Smooth muscle cell (in vitro differentiated cells): ENCODE measurements at regions not wholly inside any gene's neighbourhood (a gene's known extent, or its start where the extent isn't known, plus 50 kb on each side); places are given as distances from the start of the nearest gene placed in this dataset.

Source experiments
- DNase-seq: peaks from one replicate; lab custom pipeline; 2025; ENCODE audit not compliant: unreplicated experiment; lab: John Stamatoyannopoulos, UW
- H2AFZ ChIP-seq: fragments of 200-600 bp; sonication (generic); 2 replicates; pipeline ENCODE4 v1.6.0; 2016; ENCODE audit warnings: antibody characterized with exemption, low read depth, mild to moderate bottlenecking
- H3F3A ChIP-seq: fragments of 200-600 bp; sonication (generic); 2 replicates; pipeline ENCODE4 v1.6.0; 2017; ENCODE audit warnings: antibody characterized with exemption, low read depth
- H3K27ac ChIP-seq: fragments of 200-600 bp; sonication (generic); 2 replicates; pipeline ENCODE4 v1.5.1; 2016; ENCODE audit warnings: low read depth, mild to moderate bottlenecking
- H3K27me3 ChIP-seq: fragments of 200-600 bp; sonication (generic); 2 replicates; pipeline ENCODE4 v1.6.1; 2016; ENCODE audit warnings: low read depth, mild to moderate bottlenecking
- H3K36me3 ChIP-seq: fragments of 200-600 bp; sonication (generic); 2 replicates; pipeline ENCODE4 v1.5.1; 2016; ENCODE audit warnings: low read depth
- H3K4me1 ChIP-seq: fragments of 200-600 bp; sonication (generic); 2 replicates; pipeline ENCODE4 v1.5.1; 2016; ENCODE audit warnings: low read depth
- H3K4me2 ChIP-seq: fragments of 200-600 bp; sonication (generic); 2 replicates; pipeline ENCODE4 v1.6.0; 2016; ENCODE audit warnings: mild to moderate bottlenecking
- H3K4me3 ChIP-seq: fragments of 200-600 bp; sonication (generic); 2 replicates; pipeline ENCODE4 v1.5.1; 2016; ENCODE audit warnings: mild to moderate bottlenecking
- H3K79me2 ChIP-seq: fragments of 200-600 bp; sonication (generic); 2 replicates; pipeline ENCODE4 v1.6.0; 2016; ENCODE audit warnings: low read depth, mild to moderate bottlenecking
- H3K9ac ChIP-seq: fragments of 200-600 bp; sonication (generic); 2 replicates; pipeline ENCODE4 v1.6.0; 2016; ENCODE audit warnings: low read depth
- H3K9me3 ChIP-seq: fragments of 200-600 bp; sonication (generic); replicated peaks from 2 replicates; pipeline ENCODE4 v1.5.1; 2016; ENCODE audit warnings: low read depth
- H4K20me1 ChIP-seq: fragments of 200-600 bp; sonication (generic); 2 replicates; pipeline ENCODE4 v1.6.0; 2016; ENCODE audit warnings: low read depth
- WGBS: methylation state at CpG from one replicate; pipeline ENCODE4 v1.1.7; 2016; ENCODE audit warnings: low lambda C conversion rate; 5-methylcytosine and 5-hydroxymethylcytosine counted together
- TF ChIP-seq, protein P1 (sequence below): fragments of 200-600 bp; sonication (generic); IDR thresholded peaks from 2 replicates; pipeline ENCODE4 v1.5.1; 2017; ENCODE audit warnings: borderline replicate concordance, mild to moderate bottlenecking, antibody characterized with exemption; ENCODE audit not compliant: insufficient read depth, poor library complexity, severe bottlenecking

DNA sequence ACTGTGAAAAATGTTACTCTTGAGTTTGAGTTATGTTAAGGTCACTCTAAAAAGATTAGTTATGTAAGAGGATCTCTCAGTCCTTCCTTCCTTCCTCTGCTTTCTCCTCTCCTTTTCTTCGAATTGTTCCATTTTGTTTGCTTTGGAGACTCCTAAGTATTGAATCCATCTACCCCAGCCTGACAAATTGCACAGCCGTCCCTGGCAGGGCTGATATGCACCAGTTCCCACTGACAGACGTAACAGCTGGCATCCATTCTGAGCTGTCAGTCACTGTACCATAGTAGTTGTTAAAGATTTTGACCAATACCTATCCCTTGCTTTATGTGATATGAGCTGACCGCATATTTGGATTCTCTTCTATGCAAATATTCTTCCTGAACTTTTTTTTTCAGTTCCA is 210.7 kb upstream of the IGFBP7 start:
- Histone ChIP-seq H3K4me3 (no peak overlapping the region), H3F3A (no peaks in the 10 kb centered on the region), H3K27me3 (no peaks in the 10 kb centered on the region), H4K20me1 (no peaks in the 10 kb centered on the region), H3K79me2 (no peaks in the 10 kb centered on the region), H3K9me3 (no peaks in the 10 kb centered on the region), H2AFZ (no peak overlapping the region), H3K4me1 (no peaks in the 10 kb centered on the region), H3K36me3 (no peaks in the 10 kb centered on the region), H3K27ac (no peak overlapping the region), H3K9ac (no peak overlapping the region), H3K4me2 (no peak overlapping the region)
- no peak for DNase-seq
- TF ChIP-seq, protein P1, sequence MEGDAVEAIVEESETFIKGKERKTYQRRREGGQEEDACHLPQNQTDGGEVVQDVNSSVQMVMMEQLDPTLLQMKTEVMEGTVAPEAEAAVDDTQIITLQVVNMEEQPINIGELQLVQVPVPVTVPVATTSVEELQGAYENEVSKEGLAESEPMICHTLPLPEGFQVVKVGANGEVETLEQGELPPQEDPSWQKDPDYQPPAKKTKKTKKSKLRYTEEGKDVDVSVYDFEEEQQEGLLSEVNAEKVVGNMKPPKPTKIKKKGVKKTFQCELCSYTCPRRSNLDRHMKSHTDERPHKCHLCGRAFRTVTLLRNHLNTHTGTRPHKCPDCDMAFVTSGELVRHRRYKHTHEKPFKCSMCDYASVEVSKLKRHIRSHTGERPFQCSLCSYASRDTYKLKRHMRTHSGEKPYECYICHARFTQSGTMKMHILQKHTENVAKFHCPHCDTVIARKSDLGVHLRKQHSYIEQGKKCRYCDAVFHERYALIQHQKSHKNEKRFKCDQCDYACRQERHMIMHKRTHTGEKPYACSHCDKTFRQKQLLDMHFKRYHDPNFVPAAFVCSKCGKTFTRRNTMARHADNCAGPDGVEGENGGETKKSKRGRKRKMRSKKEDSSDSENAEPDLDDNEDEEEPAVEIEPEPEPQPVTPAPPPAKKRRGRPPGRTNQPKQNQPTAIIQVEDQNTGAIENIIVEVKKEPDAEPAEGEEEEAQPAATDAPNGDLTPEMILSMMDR = no peak
- WGBS = 79% methylated on average over 4 of the region's 4 CpGs

DNA sequence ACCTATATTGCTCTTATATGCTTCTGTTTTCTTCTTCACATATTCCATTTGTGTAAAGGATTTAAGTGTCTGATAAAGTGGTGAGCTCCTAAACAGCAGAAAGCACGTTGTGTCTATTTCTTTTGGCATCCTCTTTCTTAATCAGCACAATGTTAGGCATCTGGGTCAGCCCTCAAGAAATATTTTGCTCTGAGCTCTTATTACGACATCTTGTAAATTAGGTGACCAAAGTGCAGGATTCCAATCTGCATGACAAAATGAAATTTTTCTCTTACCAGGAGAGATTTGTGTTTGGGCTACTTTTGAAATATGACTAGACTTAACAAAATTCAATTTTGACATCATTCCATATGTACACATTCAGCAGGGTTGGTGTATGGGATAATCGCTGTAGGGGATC is 210.0 kb upstream of the IGFBP7 start:
- 60% methylated on average over 3 of the region's 3 CpGs for WGBS
- H3K9me3 ChIP-seq = no peaks in the 10 kb centered on the region
- H3K4me1 ChIP-seq = no peaks in the 10 kb centered on the region
- H4K20me1 ChIP-seq = no peaks in the 10 kb centered on the region
- no peak for DNase-seq
- no peak overlapping the region for H3K9ac ChIP-seq
- no peaks in the 10 kb centered on the region for H3F3A ChIP-seq
- no peak overlapping the region for H3K4me3 ChIP-seq
- no peak overlapping the region for H2AFZ ChIP-seq
- no peak overlapping the region for H3K27ac ChIP-seq
- no peaks in the 10 kb centered on the region for H3K36me3 ChIP-seq
- H3K79me2 ChIP-seq = no peaks in the 10 kb centered on the region
- TF ChIP-seq, protein P1 = no peak
- H3K27me3 ChIP-seq = no peaks in the 10 kb centered on the region
- no peak overlapping the region for H3K4me2 ChIP-seq

DNA sequence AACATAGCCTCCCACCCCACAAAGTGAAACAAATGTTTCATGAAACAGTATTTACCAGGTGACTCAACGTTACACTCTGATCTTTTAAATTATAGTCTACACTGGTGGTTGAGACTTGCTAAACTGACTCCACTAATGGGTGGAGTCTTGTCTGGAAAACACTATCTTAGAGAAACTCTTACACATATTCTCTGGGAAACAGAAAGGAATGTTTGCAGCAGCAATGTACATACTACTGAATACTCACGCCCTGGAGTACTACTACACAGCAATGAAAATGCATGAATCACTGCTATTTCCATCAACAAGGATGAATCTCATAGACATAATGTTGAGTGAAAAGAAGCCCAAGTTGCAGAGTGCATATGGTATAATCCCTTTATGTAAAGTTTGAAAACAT is 208.5 kb upstream of the IGFBP7 start:
- 53% methylated on average over 2 of the region's 2 CpGs for WGBS
- Histone ChIP-seq H3F3A (no peaks in the 10 kb centered on the region), H3K9me3 (no peaks in the 10 kb centered on the region), H3K79me2 (no peaks in the 10 kb centered on the region), H3K4me3 (no peak overlapping the region), H3K27me3 (no peaks in the 10 kb centered on the region), H3K4me1 (no peaks in the 10 kb centered on the region), H3K4me2 (peak overlapping the region; percentile 1), H3K9ac (no peak overlapping the region), H3K27ac (no peak overlapping the region), H4K20me1 (no peaks in the 10 kb centered on the region), H3K36me3 (no peaks in the 10 kb centered on the region), H2AFZ (no peak overlapping the region)
- TF ChIP-seq, protein P1 = no peak
- DNase-seq = no peak

DNA sequence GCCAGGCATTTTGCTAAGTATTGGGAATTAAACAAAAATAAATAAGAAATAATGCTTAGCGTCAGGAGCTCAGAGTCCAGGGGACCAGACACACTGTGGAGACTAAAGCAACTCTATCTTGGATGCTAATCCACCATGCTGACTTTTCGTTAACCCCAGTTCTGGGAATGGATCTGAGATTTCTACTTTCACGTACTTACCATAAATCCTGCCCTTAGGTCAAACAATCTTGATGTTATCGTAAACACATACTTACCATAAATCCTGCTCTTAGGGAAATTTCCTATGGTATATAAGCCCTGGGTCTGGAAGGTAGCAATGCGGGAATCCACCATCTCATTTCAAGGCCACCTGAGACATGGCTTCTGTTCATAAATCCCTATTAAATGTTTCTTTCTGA is 204.5 kb upstream of the IGFBP7 start:
- no peak overlapping the region for H3K4me3 ChIP-seq
- 59% methylated on average over 5 of the region's 5 CpGs for WGBS

More for the DNA sequence above, 204.5 kb upstream of the IGFBP7 start:
- Histone ChIP-seq H3F3A (no peaks in the 10 kb centered on the region), H4K20me1 (no peaks in the 10 kb centered on the region), H3K4me1 (no peaks in the 10 kb centered on the region), H3K4me2 (no peak overlapping the region), H2AFZ (no peak overlapping the region), H3K36me3 (no peaks in the 10 kb centered on the region), H3K9me3 (no peaks in the 10 kb centered on the region), H3K27me3 (no peaks in the 10 kb centered on the region), H3K9ac (no peak overlapping the region), H3K79me2 (no peaks in the 10 kb centered on the region), H3K27ac (no peak overlapping the region)
- TF ChIP-seq, protein P1 = no peak
- DNase-seq = no peak
